ENCODE measurements at regions not wholly inside any gene's neighbourhood (a gene's known extent, or its start where the extent isn't known, plus 50 kb on each side); places are given as distances from the start of the nearest gene placed in this dataset.
"Not testable (repeated sequence)": the region's sequence is repeated elsewhere in the genome, so short reads cannot be mapped to it uniquely, and the experiment has no call there.

- DNase-seq (ENCODE audit: low spot score): no peak
Measured at GRCh38 chr6:150683320-150683719, 83.6 kb downstream of the PLEKHG1 start.

- no peak for DNase-seq (ENCODE audit: low spot score)
Measured at GRCh38 chr6:150684161-150684560, 84.5 kb downstream of the PLEKHG1 start.

GRCh38 chr6:150684714-150685459 is 85.2 kb downstream of the PLEKHG1 start:
- DNase-seq (ENCODE audit: low spot score): no peak

GRCh38 chr6:150685860-150686259 is 86.2 kb downstream of the PLEKHG1 start:
- no peak for DNase-seq (ENCODE audit: low spot score)

- no peak for DNase-seq (ENCODE audit: low spot score)
Measured at GRCh38 chr6:150686566-150686965, 86.9 kb downstream of the PLEKHG1 start.

GRCh38 chr6:150687508-150687907 is 87.8 kb downstream of the PLEKHG1 start:
- DNase-seq (ENCODE audit: low spot score): no peak

- no peak for DNase-seq (ENCODE audit: low spot score)
Measured at GRCh38 chr6:150689900-150690590, 90.4 kb downstream of the PLEKHG1 start.

GRCh38 chr6:150690681-150691080 is 91.0 kb downstream of the PLEKHG1 start:
- DNase-seq (ENCODE audit: low spot score): no peak

- DNase-seq (ENCODE audit: low spot score): no peak
Measured at GRCh38 chr6:150691463-150691862, 91.8 kb downstream of the PLEKHG1 start.

- DNase-seq (ENCODE audit: low spot score): no peak
Measured at GRCh38 chr6:150692604-150693003, 92.9 kb downstream of the PLEKHG1 start.

GRCh38 chr6:150694889-150695288 is 95.2 kb downstream of the PLEKHG1 start:
- no peak for DNase-seq (ENCODE audit: low spot score)

- peak; percentile 3 for DNase-seq (ENCODE audit: low spot score)
Measured at GRCh38 chr6:150695652-150696051, 96.0 kb downstream of the PLEKHG1 start.

GRCh38 chr6:150696190-150696589 is 96.5 kb downstream of the PLEKHG1 start:
- no peak for DNase-seq (ENCODE audit: low spot score)

- not testable (repeated sequence) for DNase-seq (ENCODE audit: low spot score)
Measured at GRCh38 chr6:150696918-150697317, 97.2 kb downstream of the PLEKHG1 start.

- DNase-seq (ENCODE audit: low spot score): no peak
Measured at GRCh38 chr6:150697515-150697914, 97.8 kb downstream of the PLEKHG1 start.

- DNase-seq (ENCODE audit: low spot score): no peak
Measured at GRCh38 chr6:150698391-150698790, 98.7 kb downstream of the PLEKHG1 start.

- no peak for DNase-seq (ENCODE audit: low spot score)
Measured at GRCh38 chr6:150702675-150703074, 103.0 kb downstream of the PLEKHG1 start.

GRCh38 chr6:150704447-150705192 is 104.9 kb downstream of the PLEKHG1 start:
- DNase-seq (ENCODE audit: low spot score): no peak

- DNase-seq (ENCODE audit: low spot score): no peak
Measured at GRCh38 chr6:150705392-150705791, 105.7 kb downstream of the PLEKHG1 start.

- DNase-seq (ENCODE audit: low spot score): no peak
Measured at GRCh38 chr6:150710236-150710635, 110.6 kb downstream of the PLEKHG1 start.

GRCh38 chr6:150711061-150711460 is 111.4 kb downstream of the PLEKHG1 start:
- DNase-seq (ENCODE audit: low spot score): no peak

- DNase-seq (ENCODE audit: low spot score): no peak
Measured at GRCh38 chr6:150711584-150712504, 112.2 kb downstream of the PLEKHG1 start.
